Liver (tissue), 8 donors: ENCODE measurements at regions not wholly inside any gene's neighbourhood (a gene's known extent, or its start where the extent isn't known, plus 50 kb on each side); places are given as distances from the start of the nearest gene placed in this dataset.

Source experiments
- DNase-seq: peaks from one replicate; pipeline ENCODE4 v3.0.0-alpha.2; 2017; ENCODE audit warnings: low spot score
- H3K27ac ChIP-seq, 2 donors: one replicate each; pipeline ENCODE4 v1.7.0; 2013; ENCODE audit warnings: inconsistent platforms in 2 of 2, low read length in 2 of 2, control low read depth in 1 of 2, low read depth in 1 of 2, mild to moderate bottlenecking in 1 of 2
- H3K27me3 ChIP-seq, 4 donors: one replicate each; pipeline versions ENCODE4 v1.6.1 to v1.7.0; 2013; ENCODE audit warnings: low read length in 3 of 4, inconsistent platforms in 1 of 4, mild to moderate bottlenecking in 1 of 4, moderate library complexity in 1 of 4; ENCODE audit not compliant: control insufficient read depth in 4 of 4, insufficient read depth in 4 of 4
- H3K36me3 ChIP-seq, 4 donors: one replicate each; pipeline versions ENCODE4 v1.6.1 to v1.7.0; 2013; ENCODE audit warnings: low read length in 3 of 4, mild to moderate bottlenecking in 3 of 4, low read depth in 1 of 4, moderate library complexity in 1 of 4; ENCODE audit not compliant: control insufficient read depth in 4 of 4, insufficient read depth in 3 of 4
- H3K4me1 ChIP-seq, 4 donors: one replicate each; pipeline versions ENCODE4 v1.6.1 to v1.7.0; 2013; ENCODE audit warnings: low read length in 3 of 4, mild to moderate bottlenecking in 3 of 4, moderate library complexity in 1 of 4; ENCODE audit not compliant: control insufficient read depth in 4 of 4, insufficient read depth in 4 of 4
- H3K4me3 ChIP-seq, 3 donors: one replicate each; pipeline versions ENCODE4 v1.6.1 to v1.7.0; 2013; ENCODE audit warnings: low read length in 3 of 3, control low read depth in 1 of 3, low read depth in 1 of 3, mild to moderate bottlenecking in 1 of 3
- H3K9ac ChIP-seq, 2 donors: one replicate each; pipeline ENCODE4 v1.7.0; 2013; ENCODE audit warnings: low read length in 2 of 2, mild to moderate bottlenecking in 2 of 2, moderate library complexity in 2 of 2, control low read depth in 1 of 2, low read depth in 1 of 2
- H3K9me3 ChIP-seq, 4 donors: one replicate each; pipeline versions ENCODE4 v1.6.1 to v1.7.0; 2013; ENCODE audit warnings: low read length in 3 of 4; ENCODE audit not compliant: control insufficient read depth in 4 of 4
- CTCF ChIP-seq: fragments of 150-350 bp; IDR thresholded peaks from 2 replicates; pipeline ENCODE4 v1.5.1; 2017; ENCODE audit warnings: improper control_type of control experiment, low read depth, low read length; ENCODE audit not compliant: missing input control
- FOXA1 ChIP-seq: IDR thresholded peaks from 2 replicates; pipeline ENCODE4 v1.6.1; 2016; ENCODE audit warnings: antibody characterized with exemption
- FOXA2 ChIP-seq: IDR thresholded peaks from 2 replicates; pipeline ENCODE4 v1.6.1; 2016; ENCODE audit warnings: antibody characterized with exemption
- HNF4A ChIP-seq, 2 donors: conservative IDR thresholded peaks; 2 replicates each; pipeline ENCODE4 v1.6.1; 2016; ENCODE audit warnings: antibody characterized with exemption in 2 of 2, mild to moderate bottlenecking in 2 of 2
- HNF4G ChIP-seq: IDR thresholded peaks from 2 replicates; pipeline ENCODE4 v1.6.1; 2016; ENCODE audit warnings: antibody characterized with exemption
- JUND ChIP-seq, 2 donors: IDR thresholded peaks; 2 replicates each; pipeline ENCODE4 v1.6.1; 2016; ENCODE audit warnings: antibody characterized with exemption in 2 of 2
- RAD21 ChIP-seq, 2 donors: IDR thresholded peaks; 2 replicates each; pipeline ENCODE4 v1.6.1; 2016; ENCODE audit warnings: antibody characterized with exemption in 2 of 2, mild to moderate bottlenecking in 2 of 2
- REST ChIP-seq: IDR thresholded peaks from 2 replicates; pipeline ENCODE4 v1.6.1; 2016; ENCODE audit warnings: antibody characterized with exemption, mild to moderate bottlenecking
- RXRA ChIP-seq, 2 donors: IDR thresholded peaks; 2 replicates each; pipeline ENCODE4 v1.6.1; 2017 to 2018; ENCODE audit warnings: antibody characterized with exemption in 2 of 2, mild to moderate bottlenecking in 1 of 2
- SP1 ChIP-seq: IDR thresholded peaks from 2 replicates; pipeline ENCODE4 v1.6.1; 2018; ENCODE audit warnings: antibody characterized with exemption, mild to moderate bottlenecking
- TAF1 ChIP-seq: conservative IDR thresholded peaks from 2 replicates; pipeline ENCODE4 v1.6.1; 2016; ENCODE audit warnings: antibody characterized with exemption, mild to moderate bottlenecking
- YY1 ChIP-seq: IDR thresholded peaks from 2 replicates; pipeline ENCODE4 v1.6.1; 2016; ENCODE audit warnings: antibody characterized with exemption, mild to moderate bottlenecking
- ZBTB33 ChIP-seq: IDR thresholded peaks from 2 replicates; pipeline ENCODE4 v1.6.1; 2016; ENCODE audit warnings: antibody characterized with exemption
- WGBS: extraction: QIAGEN DNeasy Blood & Tissue Kit; methylation state at CpG from one replicate; pipeline ENCODE4 v1.1.7; 2013; 5-methylcytosine and 5-hydroxymethylcytosine counted together
- donor health status: healthy.
- donor health status: healthy.
- donor health status: healthy.
- donor health status: healthy.
- donor health status: healthy.

GRCh38 chr14:101215927-101216326 is 312.4 kb upstream of the RTL1 start (continued):
- TF ChIP-seq REST (no peak), HNF4G (no peak), CTCF (no peak)

- Histone ChIP-seq H3K9ac (no peak overlapping the region), H3K27ac (no peak overlapping the region), H3K36me3 (no peaks in the 10 kb centered on the region), H3K27me3 (no peaks in the 10 kb centered on the region), H3K9me3 (no peaks in the 10 kb centered on the region), H3K4me1 (peaks cover 4 to 13% (median 8%) of the 10 kb centered on the region in 4 donors), H3K4me3 (no peak overlapping the region)
- DNase-seq = peak; percentile 35
- 40% methylated on average over 9 of the region's 9 CpGs for WGBS
- peak; percentile 61 to 64 for TF ChIP-seq HNF4A (conservative IDR thresholded peaks at IDR 0.05)
- no peak for TF ChIP-seq ZBTB33
- peak in 1 of 2 donors; percentile 51 for TF ChIP-seq RXRA (IDR thresholded peaks at IDR 0.05)
These were observed 313.0 kb upstream of the RTL1 start for GRCh38 chr14:101216366-101217079.

GRCh38 chr14:101217080-101217463 is 313.6 kb upstream of the RTL1 start:
- Histone ChIP-seq H3K4me3 (no peak overlapping the region), H3K27ac (no peak overlapping the region), H3K27me3 (no peaks in the 10 kb centered on the region), H3K36me3 (no peaks in the 10 kb centered on the region), H3K9ac (no peak overlapping the region), H3K4me1 (peaks cover 4 to 13% (median 8%) of the 10 kb centered on the region in 4 donors), H3K9me3 (no peaks in the 10 kb centered on the region)
- peak; percentile 33 for DNase-seq
- no peak for TF ChIP-seq YY1
- no peak for TF ChIP-seq CTCF
- TF ChIP-seq FOXA1 = no peak
- peak; percentile 25 for TF ChIP-seq HNF4G
- TF ChIP-seq SP1 = peak; percentile 13
- peak; percentile 23 for TF ChIP-seq FOXA2
- TF ChIP-seq ZBTB33 = no peak
- TF ChIP-seq HNF4A (conservative IDR thresholded peaks at IDR 0.05) = peak; percentile 5 to 57
- TF ChIP-seq RAD21 (IDR thresholded peaks at IDR 0.05) = no peak
- no peak for TF ChIP-seq TAF1
- TF ChIP-seq JUND (IDR thresholded peaks at IDR 0.05) = no peak
- WGBS = 48% methylated on average over 6 of the region's 6 CpGs
